ENCODE measurements at regions not wholly inside any gene's neighbourhood (a gene's known extent, or its start where the extent isn't known, plus 50 kb on each side); places are given as distances from the start of the nearest gene placed in this dataset.
"Not testable (repeated sequence)": the region's sequence is repeated elsewhere in the genome, so short reads cannot be mapped to it uniquely, and the experiment has no call there.

DNA sequence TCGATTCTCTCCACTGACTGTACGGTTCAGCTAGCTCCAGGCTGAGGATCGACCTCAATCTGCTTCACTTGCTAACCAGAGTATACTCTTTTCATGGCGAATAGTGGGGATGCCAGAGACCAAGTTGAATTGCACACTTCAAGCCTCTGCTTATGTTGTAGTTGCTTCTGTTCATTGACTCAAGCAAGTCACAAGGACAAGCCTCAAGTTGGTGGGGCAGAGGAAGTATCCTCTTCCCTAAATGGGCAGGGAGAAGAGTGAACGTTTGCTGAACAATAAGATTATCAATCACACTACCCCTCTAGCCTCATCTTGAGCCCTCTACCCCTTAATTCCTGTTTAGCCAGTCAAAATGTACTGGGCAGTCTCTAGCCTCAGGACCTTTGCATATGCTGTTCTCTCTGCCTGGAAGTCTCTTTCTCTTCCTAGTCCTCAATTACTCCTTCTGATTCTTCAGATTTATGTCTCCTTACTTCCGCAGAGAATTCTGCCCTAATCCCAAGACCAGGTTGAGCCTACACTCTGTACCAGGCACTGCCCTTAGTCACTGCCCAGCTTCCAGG lies 390.4 kb upstream of the PROK2 start:
- H3K4me1 Mint-ChIP-seq: no peaks in the 10 kb centered on the region
- ATAC-seq (replicated peaks): no peak
- H3K36me3 Mint-ChIP-seq (ENCODE audit: low read depth): no peaks in the 10 kb centered on the region
- peaks cover 4% of the 10 kb centered on the region for H3K9me3 Mint-ChIP-seq
- no peak overlapping the region for H3K4me3 Mint-ChIP-seq
- H3K27ac Mint-ChIP-seq: no peak overlapping the region
- peaks cover 48% of the 10 kb centered on the region for H3K27me3 Mint-ChIP-seq

DNA sequence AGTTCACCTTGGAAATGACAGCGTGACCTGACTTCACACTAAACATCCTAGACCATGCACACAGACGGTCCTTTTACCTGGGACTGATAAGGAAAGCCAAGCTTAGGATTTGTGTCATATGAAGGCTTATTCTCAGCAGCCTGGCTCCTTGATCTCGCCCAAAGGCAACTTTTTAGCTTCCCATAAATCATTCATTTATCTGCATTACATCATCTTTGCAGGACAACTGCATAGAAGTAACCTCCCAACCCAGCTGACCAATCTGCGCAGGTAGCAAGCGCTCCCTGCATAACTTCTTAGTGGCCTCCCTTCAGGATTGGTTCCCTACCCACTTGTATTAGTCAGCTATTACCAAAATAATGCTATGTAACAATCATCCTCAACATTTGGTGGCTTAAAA lies 389.9 kb upstream of the PROK2 start:
- Mint-ChIP-seq H3K36me3 (ENCODE audit: low read depth) (no peaks in the 10 kb centered on the region), H3K27ac (no peak overlapping the region), H3K4me3 (no peak overlapping the region), H3K27me3 (peaks cover 48% of the 10 kb centered on the region), H3K9me3 (peaks cover 4% of the 10 kb centered on the region), H3K4me1 (no peaks in the 10 kb centered on the region)
- no peak for ATAC-seq (replicated peaks)

DNA sequence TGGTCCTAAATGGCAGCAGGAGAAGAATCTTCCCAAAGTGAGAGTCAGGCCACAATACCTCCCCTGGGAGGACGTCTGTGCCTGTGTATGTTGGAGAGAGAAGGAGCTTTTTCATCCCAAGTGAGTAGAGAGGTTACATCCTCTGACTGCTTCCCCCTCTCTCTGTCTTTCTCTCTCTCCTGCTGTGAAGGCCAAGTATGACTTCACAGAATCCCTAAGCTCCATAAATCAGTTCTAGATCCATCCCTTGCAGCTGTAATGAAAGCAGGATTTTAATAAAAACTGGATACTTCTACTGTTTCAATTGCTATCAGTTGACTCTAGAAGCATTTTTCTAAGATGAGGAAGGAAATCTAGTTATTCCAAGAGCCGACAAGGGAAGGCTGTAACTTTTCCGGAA lies 389.1 kb upstream of the PROK2 start:
- no peak overlapping the region for H3K4me3 Mint-ChIP-seq
- no peak overlapping the region for H3K27ac Mint-ChIP-seq
- H3K36me3 Mint-ChIP-seq (ENCODE audit: low read depth): no peaks in the 10 kb centered on the region
- H3K4me1 Mint-ChIP-seq: no peaks in the 10 kb centered on the region
- peaks cover 4% of the 10 kb centered on the region for H3K9me3 Mint-ChIP-seq
- peaks cover 47% of the 10 kb centered on the region for H3K27me3 Mint-ChIP-seq
- no peak for ATAC-seq (replicated peaks)

DNA sequence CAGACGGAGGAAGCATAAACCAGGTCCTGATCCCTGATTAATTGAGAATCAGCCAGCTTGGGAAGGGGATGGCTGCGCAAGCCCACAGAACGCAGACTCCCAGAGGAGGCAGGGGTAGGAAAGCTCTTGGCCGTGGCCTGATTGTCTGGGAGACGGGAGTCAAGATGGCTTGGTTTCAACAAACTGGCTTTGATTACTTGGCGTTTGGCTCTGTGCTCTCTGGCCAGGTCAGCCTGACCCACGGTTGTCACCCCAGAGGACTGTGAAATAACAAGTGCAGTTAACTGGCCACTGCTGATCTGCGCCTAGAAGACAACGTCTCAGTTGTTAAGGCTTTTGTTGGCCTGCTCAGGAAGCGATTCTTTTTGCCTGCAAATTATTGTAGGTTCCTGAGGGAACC lies 387.0 kb upstream of the PROK2 start:
- Mint-ChIP-seq H3K4me3 (no peak overlapping the region), H3K36me3 (ENCODE audit: low read depth) (no peaks in the 10 kb centered on the region), H3K27ac (no peak overlapping the region), H3K27me3 (peaks cover 38% of the 10 kb centered on the region), H3K9me3 (peaks cover 4% of the 10 kb centered on the region), H3K4me1 (no peaks in the 10 kb centered on the region)
- no peak for ATAC-seq (replicated peaks)

GRCh38 chr3:72171463-72171881 lies 386.5 kb upstream of the PROK2 start:
- Mint-ChIP-seq H3K9me3 (peaks cover 4% of the 10 kb centered on the region), H3K4me1 (no peaks in the 10 kb centered on the region), H3K4me3 (no peak overlapping the region), H3K27me3 (peaks cover 33% of the 10 kb centered on the region), H3K27ac (no peak overlapping the region), H3K36me3 (ENCODE audit: low read depth) (no peaks in the 10 kb centered on the region)
- no peak for ATAC-seq (replicated peaks)

DNA sequence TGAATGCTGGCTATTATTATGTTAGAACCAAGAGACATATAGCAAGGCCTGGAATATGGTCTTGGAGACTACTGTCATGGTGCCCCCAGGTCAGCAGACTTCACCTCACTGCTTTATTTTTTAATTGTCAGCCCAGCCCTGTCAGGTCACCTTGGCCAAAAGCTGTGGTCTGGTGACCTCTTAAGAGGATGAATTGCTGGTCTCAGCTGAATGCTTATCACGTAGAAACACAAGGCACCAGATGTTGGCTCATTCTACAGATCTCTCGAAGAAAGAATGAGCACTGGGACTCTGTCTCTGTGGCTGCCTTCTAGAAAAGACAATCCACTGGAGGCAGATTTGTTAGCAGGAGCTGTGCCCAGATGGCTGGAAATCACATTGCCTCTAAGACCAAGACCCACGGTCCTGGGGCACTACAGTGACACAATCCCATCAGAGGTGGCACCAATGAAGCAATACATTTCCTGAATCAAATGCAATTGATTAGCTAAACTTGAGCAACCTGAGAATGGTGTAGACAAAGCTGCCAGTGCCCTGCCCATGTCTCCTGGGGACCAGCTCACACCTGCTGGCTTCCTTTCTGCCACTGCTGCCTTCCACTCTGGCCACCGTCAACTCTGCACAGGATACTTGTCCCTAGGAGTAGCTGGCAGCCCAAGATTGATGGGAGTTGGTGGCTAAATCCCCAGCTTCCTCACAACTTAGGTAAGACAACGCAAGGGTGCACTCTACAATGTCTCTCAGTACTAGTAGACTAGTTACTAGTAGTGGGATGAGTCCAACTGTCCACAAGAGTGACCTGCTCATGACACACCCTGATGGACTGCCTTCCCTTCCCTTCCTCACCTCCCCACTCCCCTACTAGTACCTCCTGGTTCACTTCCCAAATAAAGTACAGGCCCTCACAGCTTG lies 384.9 kb upstream of the PROK2 start:
- Mint-ChIP-seq H3K36me3 (ENCODE audit: low read depth) (no peaks in the 10 kb centered on the region), H3K27me3 (peaks cover 16% of the 10 kb centered on the region), H3K4me1 (no peaks in the 10 kb centered on the region), H3K27ac (no peak overlapping the region), H3K9me3 (no peaks in the 10 kb centered on the region), H3K4me3 (no peak overlapping the region)
- no peak for ATAC-seq (replicated peaks)

DNA sequence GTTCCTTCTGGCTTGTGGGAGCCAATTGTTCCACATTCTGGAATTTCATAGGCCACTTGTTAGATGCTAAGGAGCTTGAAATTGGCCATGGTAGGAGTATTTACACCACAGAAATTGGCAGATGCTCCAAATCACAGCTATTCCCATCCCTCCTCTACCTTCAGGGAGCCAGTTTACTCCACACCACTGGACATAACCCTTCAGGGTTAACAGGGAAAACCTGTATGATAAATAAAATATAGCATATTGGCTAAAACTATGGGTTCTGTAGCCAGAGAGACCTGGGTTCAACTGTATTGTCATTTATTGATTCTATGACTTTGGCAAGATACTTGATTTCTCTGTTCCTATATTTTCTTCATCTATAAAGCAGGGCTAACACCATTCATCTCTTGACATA lies 384.2 kb upstream of the PROK2 start:
- H3K27ac Mint-ChIP-seq: no peak overlapping the region
- no peaks in the 10 kb centered on the region for H3K9me3 Mint-ChIP-seq
- H3K36me3 Mint-ChIP-seq (ENCODE audit: low read depth): no peaks in the 10 kb centered on the region
- H3K4me1 Mint-ChIP-seq: no peaks in the 10 kb centered on the region
- no peak for ATAC-seq (replicated peaks)
- peaks cover 13% of the 10 kb centered on the region for H3K27me3 Mint-ChIP-seq
- no peak overlapping the region for H3K4me3 Mint-ChIP-seq

GRCh38 chr3:72165808-72166207 lies 380.9 kb upstream of the PROK2 start:
- Mint-ChIP-seq H3K27ac (no peak overlapping the region), H3K4me1 (no peaks in the 10 kb centered on the region), H3K27me3 (peaks cover 3% of the 10 kb centered on the region), H3K4me3 (no peak overlapping the region), H3K36me3 (ENCODE audit: low read depth) (no peaks in the 10 kb centered on the region), H3K9me3 (no peaks in the 10 kb centered on the region)
- no peak for ATAC-seq (replicated peaks)

DNA sequence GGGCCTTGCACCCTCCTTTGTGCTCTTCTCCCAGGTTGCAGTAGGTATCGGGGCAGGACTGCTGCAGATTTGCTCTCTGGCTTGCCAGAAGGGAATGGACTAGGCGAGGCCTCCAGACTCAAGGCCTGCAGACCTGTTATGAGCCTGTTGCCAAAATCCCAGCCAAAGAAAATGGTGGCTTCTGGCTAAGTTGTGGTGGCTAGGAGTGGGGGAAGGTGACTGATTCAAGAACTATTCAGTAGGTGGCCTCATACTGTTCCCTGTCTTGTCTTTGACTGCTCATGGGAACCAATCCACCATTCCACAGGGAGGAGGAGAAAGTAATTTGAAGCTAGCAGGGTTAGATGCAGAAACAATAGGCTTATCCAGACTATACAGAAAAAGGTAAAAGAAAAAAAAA lies 380.4 kb upstream of the PROK2 start:
- no peak for ATAC-seq (replicated peaks)
- Mint-ChIP-seq H3K4me1 (no peaks in the 10 kb centered on the region), H3K36me3 (ENCODE audit: low read depth) (no peaks in the 10 kb centered on the region), H3K4me3 (no peak overlapping the region), H3K9me3 (no peaks in the 10 kb centered on the region), H3K27me3 (peaks cover 3% of the 10 kb centered on the region), H3K27ac (no peak overlapping the region)

- peaks cover 3% of the 10 kb centered on the region for H3K27me3 Mint-ChIP-seq
- H3K27ac Mint-ChIP-seq: no peak overlapping the region
- ATAC-seq (replicated peaks): no peak
- H3K4me1 Mint-ChIP-seq: no peaks in the 10 kb centered on the region
- no peaks in the 10 kb centered on the region for H3K9me3 Mint-ChIP-seq
- no peaks in the 10 kb centered on the region for H3K36me3 Mint-ChIP-seq (ENCODE audit: low read depth)
- no peak overlapping the region for H3K4me3 Mint-ChIP-seq
These were observed 379.7 kb upstream of the PROK2 start for GRCh38 chr3:72164635-72164978.

DNA sequence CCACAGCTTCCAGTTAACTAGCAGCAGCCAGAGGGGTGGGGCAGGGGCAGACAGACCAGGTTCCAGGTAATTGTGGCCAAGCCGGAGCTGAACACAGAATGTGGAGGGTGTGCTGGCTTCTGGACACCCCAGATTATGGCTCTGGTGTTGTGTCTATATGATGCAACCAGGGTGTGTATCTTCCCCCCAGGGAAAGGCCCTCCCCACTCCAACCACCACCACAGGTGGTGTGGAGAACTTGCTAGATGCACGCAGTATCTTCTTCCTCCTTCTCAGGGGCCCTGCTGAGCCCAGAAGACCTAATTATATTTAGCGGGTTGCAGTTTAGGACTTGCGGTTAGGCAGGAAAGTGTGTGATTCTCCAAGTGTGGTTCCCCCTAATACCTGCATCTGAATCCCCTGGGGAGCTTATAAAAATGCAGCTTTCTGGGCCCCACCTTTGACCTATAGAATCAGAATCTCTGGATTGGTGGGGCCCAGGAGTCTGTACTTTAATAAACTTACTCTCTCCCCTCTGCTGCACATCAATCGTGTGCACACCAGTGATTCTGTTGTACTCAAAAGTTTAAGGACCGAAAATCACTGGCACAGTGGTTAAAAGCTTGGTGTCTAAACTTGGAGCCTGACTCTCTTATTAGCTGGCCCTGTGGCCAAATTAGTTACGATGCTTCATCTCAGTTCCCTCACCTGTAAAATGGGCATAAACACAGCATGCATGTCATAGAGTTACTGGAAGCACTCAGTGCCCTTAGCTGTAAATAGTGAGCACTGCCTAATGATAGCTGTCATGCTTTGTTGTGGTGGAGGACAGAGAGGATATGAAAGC lies 379.1 kb upstream of the PROK2 start:
- H3K36me3 Mint-ChIP-seq (ENCODE audit: low read depth): no peaks in the 10 kb centered on the region
- H3K27ac Mint-ChIP-seq: no peak overlapping the region
- no peak overlapping the region for H3K4me3 Mint-ChIP-seq
- no peaks in the 10 kb centered on the region for H3K4me1 Mint-ChIP-seq
- ATAC-seq (replicated peaks): no peak
- H3K9me3 Mint-ChIP-seq: no peaks in the 10 kb centered on the region
- peaks cover 3% of the 10 kb centered on the region for H3K27me3 Mint-ChIP-seq

- peaks cover 3% of the 10 kb centered on the region for H3K27me3 Mint-ChIP-seq
- H3K9me3 Mint-ChIP-seq: no peaks in the 10 kb centered on the region
- no peak for ATAC-seq (replicated peaks)
- H3K4me3 Mint-ChIP-seq: no peak overlapping the region
- no peak overlapping the region for H3K27ac Mint-ChIP-seq
- H3K4me1 Mint-ChIP-seq: peaks cover 5% of the 10 kb centered on the region
- H3K36me3 Mint-ChIP-seq (ENCODE audit: low read depth): no peaks in the 10 kb centered on the region
These were observed 377.8 kb upstream of the PROK2 start for GRCh38 chr3:72162649-72163184.

GRCh38 chr3:72161881-72162595 lies 377.1 kb upstream of the PROK2 start:
- H3K9me3 Mint-ChIP-seq: no peaks in the 10 kb centered on the region
- H3K27ac Mint-ChIP-seq: no peak overlapping the region
- H3K4me1 Mint-ChIP-seq: peaks cover 5% of the 10 kb centered on the region
- H3K36me3 Mint-ChIP-seq (ENCODE audit: low read depth): no peaks in the 10 kb centered on the region
- H3K4me3 Mint-ChIP-seq: no peak overlapping the region
- ATAC-seq (replicated peaks): no peak
- peaks cover 3% of the 10 kb centered on the region for H3K27me3 Mint-ChIP-seq

DNA sequence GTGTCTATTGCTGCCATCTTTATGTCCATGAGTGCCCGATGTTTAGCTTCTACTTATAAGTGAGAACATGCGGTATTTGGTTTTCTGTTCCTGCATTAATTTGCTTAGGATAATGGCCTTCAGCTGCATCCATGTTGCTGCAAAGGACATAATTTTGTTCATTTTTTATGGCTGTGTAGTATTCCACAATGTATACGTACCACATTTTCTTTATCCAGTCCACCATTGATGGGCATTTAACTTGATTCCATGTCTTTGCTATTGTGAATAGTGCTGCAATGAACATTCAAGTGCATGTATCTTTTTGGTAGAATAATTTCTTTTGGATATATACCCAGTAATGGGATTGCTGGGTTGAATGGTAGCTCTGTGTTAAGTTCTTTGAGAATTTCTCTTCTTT lies 376.3 kb upstream of the PROK2 start:
- not testable (repeated sequence) for H3K36me3 Mint-ChIP-seq (ENCODE audit: low read depth); H3K9me3 Mint-ChIP-seq; H3K27me3 Mint-ChIP-seq; H3K4me1 Mint-ChIP-seq; H3K4me3 Mint-ChIP-seq; ATAC-seq (replicated peaks); H3K27ac Mint-ChIP-seq

All from activated T-helper 17 cell treated with anti-CD3 and anti-CD28 coated beads, Interleukin-2, amount 50 U/mL, for 72 hours (primary cell).